Liver (tissue), 3 donors: ENCODE measurements at regions not wholly inside any gene's neighbourhood (a gene's known extent, or its start where the extent isn't known, plus 50 kb on each side); places are given as distances from the start of the nearest gene placed in this dataset.

Experiments used
- EGR1 ChIP-seq, 2 donors: IDR thresholded peaks; 2 replicates each; pipeline ENCODE4 v1.6.1; 2016 to 2018; ENCODE audit warnings: antibody characterized with exemption in 2 of 2, low read depth in 2 of 2
- FOXA1 ChIP-seq: IDR thresholded peaks from 2 replicates; pipeline ENCODE4 v1.6.1; 2016; ENCODE audit warnings: antibody characterized with exemption
- HNF4G ChIP-seq: IDR thresholded peaks from 2 replicates; pipeline ENCODE4 v1.6.1; 2016; ENCODE audit warnings: antibody characterized with exemption
- JUND ChIP-seq, 2 donors: IDR thresholded peaks; 2 replicates each; pipeline ENCODE4 v1.6.1; 2016; ENCODE audit warnings: antibody characterized with exemption in 2 of 2
- RAD21 ChIP-seq, 2 donors: IDR thresholded peaks; 2 replicates each; pipeline ENCODE4 v1.6.1; 2016; ENCODE audit warnings: antibody characterized with exemption in 2 of 2, mild to moderate bottlenecking in 2 of 2
- RXRA ChIP-seq, 2 donors: IDR thresholded peaks; 2 replicates each; pipeline ENCODE4 v1.6.1; 2017 to 2018; ENCODE audit warnings: antibody characterized with exemption in 2 of 2, mild to moderate bottlenecking in 1 of 2
- SP1 ChIP-seq: IDR thresholded peaks from 2 replicates; pipeline ENCODE4 v1.6.1; 2018; ENCODE audit warnings: antibody characterized with exemption, mild to moderate bottlenecking
- TAF1 ChIP-seq: conservative IDR thresholded peaks from 2 replicates; pipeline ENCODE4 v1.6.1; 2016; ENCODE audit warnings: antibody characterized with exemption, mild to moderate bottlenecking
- YY1 ChIP-seq: IDR thresholded peaks from 2 replicates; pipeline ENCODE4 v1.6.1; 2016; ENCODE audit warnings: antibody characterized with exemption, mild to moderate bottlenecking
- TF ChIP-seq, protein P1 (sequence below): IDR thresholded peaks from 2 replicates; pipeline ENCODE4 v1.6.1; 2016; ENCODE audit warnings: antibody characterized with exemption
- TF ChIP-seq, protein P2 (sequence below): fragments of 150-350 bp; IDR thresholded peaks from 2 replicates; pipeline ENCODE4 v1.5.1; 2017; ENCODE audit warnings: improper control_type of control experiment, low read depth, low read length; ENCODE audit not compliant: missing input control
- TF ChIP-seq, protein P3 (sequence below): IDR thresholded peaks from 2 replicates; pipeline ENCODE4 v1.6.1; 2016; ENCODE audit warnings: antibody characterized with exemption
- TF ChIP-seq, protein P4 (sequence below): IDR thresholded peaks from 2 replicates; pipeline ENCODE4 v1.6.1; 2016; ENCODE audit warnings: antibody characterized with exemption, mild to moderate bottlenecking
- TF ChIP-seq, protein P5 (sequence below): IDR thresholded peaks from 2 replicates; pipeline ENCODE4 v1.6.1; 2016; ENCODE audit warnings: antibody characterized with exemption
- donor health status: healthy.
- donor health status: healthy.

DNA sequence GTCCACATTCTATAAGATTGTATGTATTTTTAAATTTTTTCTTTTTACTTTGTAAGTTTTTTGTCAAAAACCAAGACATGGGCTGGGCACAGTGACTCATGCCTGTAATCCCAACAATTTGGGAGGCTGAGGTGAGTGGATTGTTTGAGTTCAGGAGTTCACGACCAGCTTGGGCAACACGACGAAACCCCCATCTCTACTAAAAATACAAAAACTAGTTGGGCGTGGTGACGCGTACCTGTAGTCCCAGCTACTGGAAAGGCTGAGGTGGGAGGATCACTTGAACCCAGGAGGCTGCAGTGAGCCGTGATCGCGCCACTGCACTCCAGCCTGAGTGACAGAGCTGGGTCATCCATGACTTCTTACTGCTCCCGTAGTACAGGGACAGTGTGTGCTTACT is 84.8 kb upstream of the PRDM11 start:
- TF ChIP-seq, protein P1, sequence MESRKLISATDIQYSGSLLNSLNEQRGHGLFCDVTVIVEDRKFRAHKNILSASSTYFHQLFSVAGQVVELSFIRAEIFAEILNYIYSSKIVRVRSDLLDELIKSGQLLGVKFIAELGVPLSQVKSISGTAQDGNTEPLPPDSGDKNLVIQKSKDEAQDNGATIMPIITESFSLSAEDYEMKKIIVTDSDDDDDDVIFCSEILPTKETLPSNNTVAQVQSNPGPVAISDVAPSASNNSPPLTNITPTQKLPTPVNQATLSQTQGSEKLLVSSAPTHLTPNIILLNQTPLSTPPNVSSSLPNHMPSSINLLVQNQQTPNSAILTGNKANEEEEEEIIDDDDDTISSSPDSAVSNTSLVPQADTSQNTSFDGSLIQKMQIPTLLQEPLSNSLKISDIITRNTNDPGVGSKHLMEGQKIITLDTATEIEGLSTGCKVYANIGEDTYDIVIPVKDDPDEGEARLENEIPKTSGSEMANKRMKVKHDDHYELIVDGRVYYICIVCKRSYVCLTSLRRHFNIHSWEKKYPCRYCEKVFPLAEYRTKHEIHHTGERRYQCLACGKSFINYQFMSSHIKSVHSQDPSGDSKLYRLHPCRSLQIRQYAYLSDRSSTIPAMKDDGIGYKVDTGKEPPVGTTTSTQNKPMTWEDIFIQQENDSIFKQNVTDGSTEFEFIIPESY: no peak
- TF ChIP-seq, protein P2, sequence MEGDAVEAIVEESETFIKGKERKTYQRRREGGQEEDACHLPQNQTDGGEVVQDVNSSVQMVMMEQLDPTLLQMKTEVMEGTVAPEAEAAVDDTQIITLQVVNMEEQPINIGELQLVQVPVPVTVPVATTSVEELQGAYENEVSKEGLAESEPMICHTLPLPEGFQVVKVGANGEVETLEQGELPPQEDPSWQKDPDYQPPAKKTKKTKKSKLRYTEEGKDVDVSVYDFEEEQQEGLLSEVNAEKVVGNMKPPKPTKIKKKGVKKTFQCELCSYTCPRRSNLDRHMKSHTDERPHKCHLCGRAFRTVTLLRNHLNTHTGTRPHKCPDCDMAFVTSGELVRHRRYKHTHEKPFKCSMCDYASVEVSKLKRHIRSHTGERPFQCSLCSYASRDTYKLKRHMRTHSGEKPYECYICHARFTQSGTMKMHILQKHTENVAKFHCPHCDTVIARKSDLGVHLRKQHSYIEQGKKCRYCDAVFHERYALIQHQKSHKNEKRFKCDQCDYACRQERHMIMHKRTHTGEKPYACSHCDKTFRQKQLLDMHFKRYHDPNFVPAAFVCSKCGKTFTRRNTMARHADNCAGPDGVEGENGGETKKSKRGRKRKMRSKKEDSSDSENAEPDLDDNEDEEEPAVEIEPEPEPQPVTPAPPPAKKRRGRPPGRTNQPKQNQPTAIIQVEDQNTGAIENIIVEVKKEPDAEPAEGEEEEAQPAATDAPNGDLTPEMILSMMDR: no peak
- TF ChIP-seq, protein P3, sequence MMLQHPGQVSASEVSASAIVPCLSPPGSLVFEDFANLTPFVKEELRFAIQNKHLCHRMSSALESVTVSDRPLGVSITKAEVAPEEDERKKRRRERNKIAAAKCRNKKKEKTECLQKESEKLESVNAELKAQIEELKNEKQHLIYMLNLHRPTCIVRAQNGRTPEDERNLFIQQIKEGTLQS: no peak
- TF ChIP-seq RXRA (IDR thresholded peaks at IDR 0.05) (no peak), TAF1 (no peak), SP1 (no peak), YY1 (no peak), HNF4G (no peak), RAD21 (IDR thresholded peaks at IDR 0.05) (no peak), EGR1 (IDR thresholded peaks at IDR 0.05; ENCODE audit: low read depth in 2 of 2) (no peak), JUND (IDR thresholded peaks at IDR 0.05) (no peak), FOXA1 (no peak)
- TF ChIP-seq, protein P4, sequence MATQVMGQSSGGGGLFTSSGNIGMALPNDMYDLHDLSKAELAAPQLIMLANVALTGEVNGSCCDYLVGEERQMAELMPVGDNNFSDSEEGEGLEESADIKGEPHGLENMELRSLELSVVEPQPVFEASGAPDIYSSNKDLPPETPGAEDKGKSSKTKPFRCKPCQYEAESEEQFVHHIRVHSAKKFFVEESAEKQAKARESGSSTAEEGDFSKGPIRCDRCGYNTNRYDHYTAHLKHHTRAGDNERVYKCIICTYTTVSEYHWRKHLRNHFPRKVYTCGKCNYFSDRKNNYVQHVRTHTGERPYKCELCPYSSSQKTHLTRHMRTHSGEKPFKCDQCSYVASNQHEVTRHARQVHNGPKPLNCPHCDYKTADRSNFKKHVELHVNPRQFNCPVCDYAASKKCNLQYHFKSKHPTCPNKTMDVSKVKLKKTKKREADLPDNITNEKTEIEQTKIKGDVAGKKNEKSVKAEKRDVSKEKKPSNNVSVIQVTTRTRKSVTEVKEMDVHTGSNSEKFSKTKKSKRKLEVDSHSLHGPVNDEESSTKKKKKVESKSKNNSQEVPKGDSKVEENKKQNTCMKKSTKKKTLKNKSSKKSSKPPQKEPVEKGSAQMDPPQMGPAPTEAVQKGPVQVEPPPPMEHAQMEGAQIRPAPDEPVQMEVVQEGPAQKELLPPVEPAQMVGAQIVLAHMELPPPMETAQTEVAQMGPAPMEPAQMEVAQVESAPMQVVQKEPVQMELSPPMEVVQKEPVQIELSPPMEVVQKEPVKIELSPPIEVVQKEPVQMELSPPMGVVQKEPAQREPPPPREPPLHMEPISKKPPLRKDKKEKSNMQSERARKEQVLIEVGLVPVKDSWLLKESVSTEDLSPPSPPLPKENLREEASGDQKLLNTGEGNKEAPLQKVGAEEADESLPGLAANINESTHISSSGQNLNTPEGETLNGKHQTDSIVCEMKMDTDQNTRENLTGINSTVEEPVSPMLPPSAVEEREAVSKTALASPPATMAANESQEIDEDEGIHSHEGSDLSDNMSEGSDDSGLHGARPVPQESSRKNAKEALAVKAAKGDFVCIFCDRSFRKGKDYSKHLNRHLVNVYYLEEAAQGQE: no peak
- TF ChIP-seq, protein P5, sequence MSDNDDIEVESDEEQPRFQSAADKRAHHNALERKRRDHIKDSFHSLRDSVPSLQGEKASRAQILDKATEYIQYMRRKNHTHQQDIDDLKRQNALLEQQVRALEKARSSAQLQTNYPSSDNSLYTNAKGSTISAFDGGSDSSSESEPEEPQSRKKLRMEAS: no peak
